Trophoblast cell (in vitro differentiated cells and primary cell): ENCODE measurements at regions not wholly inside any gene's neighbourhood (a gene's known extent, or its start where the extent isn't known, plus 50 kb on each side); places are given as distances from the start of the nearest gene placed in this dataset.
"Not testable (repeated sequence)": the region's sequence is repeated elsewhere in the genome, so short reads cannot be mapped to it uniquely, and the experiment has no call there.

Experiments
- DNase-seq, 2 donors: peaks; one replicate each; pipeline ENCODE4 v3.0.0-alpha.2; 2016
- H2AFZ ChIP-seq: 2 replicates; pipeline ENCODE4 v1.6.1; 2013; ENCODE audit warnings: low read length, moderate library complexity, mild to moderate bottlenecking; ENCODE audit not compliant: insufficient read depth, poor library complexity
- H2AK5ac ChIP-seq: 2 replicates; pipeline ENCODE4 v1.6.1; 2013; ENCODE audit warnings: mild to moderate bottlenecking, low read length
- H2BK120ac ChIP-seq: 2 replicates; pipeline ENCODE4 v1.6.1; 2013; ENCODE audit warnings: low read length, mild to moderate bottlenecking, moderate library complexity; ENCODE audit not compliant: insufficient read depth, poor library complexity
- H2BK12ac ChIP-seq: 2 replicates; pipeline ENCODE4 v1.6.1; 2013; ENCODE audit warnings: mild to moderate bottlenecking, low read length, moderate library complexity
- H2BK5ac ChIP-seq: 2 replicates; pipeline ENCODE4 v1.6.1; 2013; ENCODE audit warnings: low read length, low read depth, moderate library complexity, mild to moderate bottlenecking; ENCODE audit not compliant: poor library complexity
- H3K14ac ChIP-seq: 2 replicates; pipeline ENCODE4 v1.6.1; 2013; ENCODE audit warnings: mild to moderate bottlenecking, low read length
- H3K18ac ChIP-seq: 2 replicates; pipeline ENCODE4 v1.6.1; 2013; ENCODE audit warnings: mild to moderate bottlenecking, low read length
- H3K23ac ChIP-seq: 2 replicates; pipeline ENCODE4 v1.6.1; 2013; ENCODE audit warnings: low read length
- H3K27ac ChIP-seq: 2 replicates; pipeline ENCODE4 v1.5.1; 2013; ENCODE audit warnings: low read depth, mild to moderate bottlenecking, inconsistent platforms, low read length, moderate library complexity
- H3K27me3 ChIP-seq: 2 replicates; pipeline ENCODE4 v1.6.1; 2013; ENCODE audit warnings: inconsistent platforms, mild to moderate bottlenecking, low read length, moderate library complexity; ENCODE audit not compliant: insufficient read depth
- H3K36me3 ChIP-seq, 2 experiments: 1 replicate in 1 of 2; 2 replicates in 1 of 2; pipeline ENCODE4 v1.6.1; 2013; ENCODE audit warnings: low read length in 2 of 2, mild to moderate bottlenecking in 2 of 2, moderate library complexity in 1 of 2; ENCODE audit not compliant: insufficient read depth in 2 of 2, control insufficient read depth in 1 of 2
- H3K4ac ChIP-seq: 2 replicates; pipeline ENCODE4 v1.6.1; 2013; ENCODE audit warnings: low read depth, mild to moderate bottlenecking, low read length, moderate library complexity
- H3K4me1 ChIP-seq, 2 experiments: 1 replicate in 1 of 2; 2 replicates in 1 of 2; pipeline ENCODE4 v1.6.1; 2013; ENCODE audit warnings: low read length in 2 of 2, mild to moderate bottlenecking in 2 of 2, moderate library complexity in 1 of 2; ENCODE audit not compliant: insufficient read depth in 2 of 2, control insufficient read depth in 1 of 2
- H3K4me2 ChIP-seq: 2 replicates; pipeline ENCODE4 v1.6.1; 2013; ENCODE audit warnings: inconsistent platforms, mild to moderate bottlenecking, low read length, moderate library complexity
- H3K4me3 ChIP-seq: 2 replicates; pipeline ENCODE4 v1.5.1; 2013; ENCODE audit warnings: mild to moderate bottlenecking, low read depth, low read length, inconsistent platforms
- H3K79me1 ChIP-seq: one replicate; pipeline ENCODE4 v1.6.1; 2013; ENCODE audit warnings: low read length
- H3K79me2 ChIP-seq: 2 replicates; pipeline ENCODE4 v1.6.1; 2013; ENCODE audit warnings: low read length, mild to moderate bottlenecking; ENCODE audit not compliant: control insufficient read depth, insufficient read depth, poor library complexity
- H3K9ac ChIP-seq: 2 replicates; pipeline ENCODE4 v1.6.1; 2013; ENCODE audit warnings: mild to moderate bottlenecking, low read length
- H3K9me3 ChIP-seq: 2 replicates; pipeline ENCODE4 v1.6.1; 2013; ENCODE audit warnings: low read depth, mild to moderate bottlenecking, control low read depth, inconsistent platforms, low read length; ENCODE audit not compliant: insufficient read depth
- H4K12ac ChIP-seq: 2 replicates; pipeline ENCODE4 v1.6.1; 2013; ENCODE audit warnings: low read depth, mild to moderate bottlenecking, low read length, moderate library complexity
- H4K8ac ChIP-seq: 2 replicates; pipeline ENCODE4 v1.6.1; 2013; ENCODE audit warnings: low read depth, mild to moderate bottlenecking, low read length, moderate library complexity
- H4K91ac ChIP-seq: one replicate; pipeline ENCODE4 v1.6.1; 2013; ENCODE audit warnings: low read depth, mild to moderate bottlenecking, low read length, moderate library complexity
- WGBS: extraction: QIAGEN DNeasy Blood & Tissue Kit; methylation state at CpG from one replicate; pipeline ENCODE4 v1.1.7; 2013; ENCODE audit warnings: missing lambda C conversion rate; ENCODE audit not compliant: insufficient read length, insufficient coverage; ENCODE audit errors: extremely low coverage; 5-methylcytosine and 5-hydroxymethylcytosine counted together

DNA sequence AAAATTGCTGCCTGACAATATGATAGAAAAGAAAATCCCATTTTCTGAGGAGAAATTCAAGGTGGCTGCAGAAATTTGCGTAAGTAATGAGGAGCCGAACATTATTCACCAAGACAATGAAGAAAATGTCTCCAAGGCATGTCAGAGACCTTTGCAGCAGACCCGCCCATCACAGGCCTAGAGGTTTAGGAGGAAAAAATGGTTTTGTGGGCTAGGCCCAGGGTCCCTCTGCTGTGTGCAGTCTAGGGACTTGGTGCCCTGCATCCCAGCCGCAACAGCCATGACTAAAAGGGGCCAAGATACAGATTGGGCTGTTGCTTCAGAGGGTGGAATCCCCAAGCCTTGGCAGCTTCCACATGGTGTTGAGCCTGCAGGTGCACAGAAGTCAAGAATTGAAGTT lies 223.1 kb downstream of the PPP4R3C start:
- not testable (repeated sequence) for H2BK12ac ChIP-seq, H3K79me2 ChIP-seq, H2AFZ ChIP-seq, H3K9ac ChIP-seq, H3K27ac ChIP-seq, H4K91ac ChIP-seq, H3K27me3 ChIP-seq, H3K4me2 ChIP-seq, H2BK5ac ChIP-seq, H2BK120ac ChIP-seq, H3K14ac ChIP-seq, H3K4me3 ChIP-seq, H3K18ac ChIP-seq, H3K4me1 ChIP-seq, H3K9me3 ChIP-seq, H4K8ac ChIP-seq, H4K12ac ChIP-seq, H3K23ac ChIP-seq, H2AK5ac ChIP-seq, DNase-seq, H3K79me1 ChIP-seq, H3K4ac ChIP-seq, H3K36me3 ChIP-seq
- no CpG with 5 or more reads among the region's 4 CpGs for WGBS

DNA sequence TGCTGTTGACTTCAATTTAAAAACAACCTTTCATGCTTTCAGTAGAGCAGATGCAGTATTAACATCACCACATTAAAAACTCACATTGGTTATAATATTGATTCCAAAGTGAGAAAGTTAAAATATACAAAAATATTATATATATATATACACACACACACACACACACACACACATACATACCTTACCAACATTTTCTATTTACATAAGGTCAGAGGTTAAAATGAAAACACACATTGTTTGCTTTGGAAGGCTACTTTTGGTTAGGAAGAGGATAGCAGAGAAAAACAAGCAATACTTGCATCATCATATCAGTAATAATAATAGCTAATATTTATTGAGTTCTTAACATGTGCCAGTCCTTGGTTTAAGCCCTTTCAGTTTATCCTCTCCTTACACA lies 226.5 kb downstream of the PPP4R3C start:
- no peaks in the 10 kb centered on the region for H3K4me1 ChIP-seq
- no peak overlapping the region for H3K18ac ChIP-seq
- H3K79me2 ChIP-seq, result no peaks in the 10 kb centered on the region
- no peak overlapping the region for H4K12ac ChIP-seq
- no peak overlapping the region for H3K14ac ChIP-seq
- H2AFZ ChIP-seq, result no peak overlapping the region
- H4K8ac ChIP-seq, result no peak overlapping the region
- no peak overlapping the region for H2BK120ac ChIP-seq
- H2AK5ac ChIP-seq, result no peak overlapping the region
- peaks cover 2% of the 10 kb centered on the region for H3K9me3 ChIP-seq
- H3K27ac ChIP-seq, result no peak overlapping the region
- no peak overlapping the region for H3K9ac ChIP-seq
- H4K91ac ChIP-seq, result no peak overlapping the region
- no peaks in the 10 kb centered on the region for H3K79me1 ChIP-seq
- H3K36me3 ChIP-seq, result no peaks in the 10 kb centered on the region
- H2BK5ac ChIP-seq, result no peak overlapping the region
- H3K4me3 ChIP-seq, result no peak overlapping the region
- no peaks in the 10 kb centered on the region for H3K27me3 ChIP-seq
- H3K23ac ChIP-seq, result no peak overlapping the region
- no peak overlapping the region for H2BK12ac ChIP-seq
- DNase-seq, result no peak
- no peak overlapping the region for H3K4ac ChIP-seq
- H3K4me2 ChIP-seq, result no peak overlapping the region

DNA sequence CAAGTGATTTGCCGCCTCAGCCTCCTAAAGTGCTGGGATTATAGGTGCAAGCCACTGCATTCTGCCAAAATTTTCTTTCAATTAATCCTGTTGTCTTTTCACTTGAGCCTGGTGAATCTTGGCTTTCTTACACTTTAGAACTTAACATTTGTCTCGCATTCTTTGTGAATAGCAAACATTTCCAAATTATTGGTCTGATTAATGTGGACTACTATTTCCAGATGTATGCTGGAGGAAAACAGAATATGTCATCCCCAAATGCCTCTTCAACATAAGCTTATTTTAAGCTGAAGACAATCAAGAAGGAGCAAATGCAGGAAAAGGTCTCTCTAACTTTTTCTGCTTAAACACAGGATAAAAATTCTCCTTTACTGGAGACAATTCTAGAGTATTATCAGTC lies 233.4 kb downstream of the PPP4R3C start:
- H3K4me3 ChIP-seq, result no peak overlapping the region
- no peak overlapping the region for H3K18ac ChIP-seq
- H4K91ac ChIP-seq, result no peak overlapping the region
- no peaks in the 10 kb centered on the region for H3K9me3 ChIP-seq
- no peak overlapping the region for H3K4me2 ChIP-seq
- no peak overlapping the region for H3K27ac ChIP-seq
- H2BK120ac ChIP-seq, result no peak overlapping the region
- H3K14ac ChIP-seq, result no peak overlapping the region
- H2BK12ac ChIP-seq, result no peak overlapping the region
- no peak overlapping the region for H3K23ac ChIP-seq
- no peaks in the 10 kb centered on the region for H3K79me2 ChIP-seq
- H2AFZ ChIP-seq, result no peak overlapping the region
- no peak overlapping the region for H4K12ac ChIP-seq
- H3K4ac ChIP-seq, result no peak overlapping the region
- no peaks in the 10 kb centered on the region for H3K27me3 ChIP-seq
- no peak overlapping the region for H3K9ac ChIP-seq
- H3K79me1 ChIP-seq, result no peaks in the 10 kb centered on the region
- H2AK5ac ChIP-seq, result no peak overlapping the region
- no peak for DNase-seq
- H3K36me3 ChIP-seq, result no peaks in the 10 kb centered on the region
- no peak overlapping the region for H2BK5ac ChIP-seq
- H4K8ac ChIP-seq, result no peak overlapping the region
- no peaks in the 10 kb centered on the region for H3K4me1 ChIP-seq
- no CpG with 5 or more reads among the region's 2 CpGs for WGBS

DNA sequence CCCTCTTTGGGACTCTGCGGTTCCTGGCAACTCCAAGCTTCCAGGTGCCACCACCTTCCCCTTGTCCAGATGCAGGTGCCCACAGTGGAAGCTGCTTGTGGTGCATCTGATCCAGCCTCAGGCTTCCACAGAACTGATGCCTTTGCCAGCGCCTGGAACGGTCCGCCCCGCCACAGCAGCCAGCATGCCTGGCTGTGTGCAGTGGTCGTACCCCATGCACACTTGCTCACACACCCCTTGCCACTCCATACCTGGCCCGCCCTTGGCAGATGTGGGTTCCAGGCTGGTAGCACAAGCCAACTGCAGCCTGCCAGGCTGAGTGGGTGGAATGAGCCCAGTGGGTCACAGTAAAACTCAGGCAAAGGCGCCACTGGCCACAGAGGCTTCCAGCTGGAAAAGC lies 240.5 kb downstream of the PPP4R3C start:
- Histone ChIP-seq H2BK5ac (no peak overlapping the region), H3K14ac (no peak overlapping the region), H3K79me2 (no peaks in the 10 kb centered on the region), H3K4me1 (no peaks in the 10 kb centered on the region), H4K8ac (no peak overlapping the region), H3K9ac (no peak overlapping the region), H3K27me3 (no peaks in the 10 kb centered on the region), H3K9me3 (no peaks in the 10 kb centered on the region), H3K4me3 (no peak overlapping the region), H2AK5ac (no peak overlapping the region), H3K4me2 (no peak overlapping the region), H3K4ac (no peak overlapping the region), H2AFZ (no peak overlapping the region), H2BK120ac (no peak overlapping the region), H4K91ac (no peak overlapping the region), H4K12ac (no peak overlapping the region), H3K18ac (no peak overlapping the region), H3K27ac (no peak overlapping the region), H3K36me3 (no peaks in the 10 kb centered on the region), H3K23ac (no peak overlapping the region), H3K79me1 (no peaks in the 10 kb centered on the region), H2BK12ac (no peak overlapping the region)
- no CpG with 5 or more reads among the region's 8 CpGs for WGBS
- DNase-seq, result no peak

DNA sequence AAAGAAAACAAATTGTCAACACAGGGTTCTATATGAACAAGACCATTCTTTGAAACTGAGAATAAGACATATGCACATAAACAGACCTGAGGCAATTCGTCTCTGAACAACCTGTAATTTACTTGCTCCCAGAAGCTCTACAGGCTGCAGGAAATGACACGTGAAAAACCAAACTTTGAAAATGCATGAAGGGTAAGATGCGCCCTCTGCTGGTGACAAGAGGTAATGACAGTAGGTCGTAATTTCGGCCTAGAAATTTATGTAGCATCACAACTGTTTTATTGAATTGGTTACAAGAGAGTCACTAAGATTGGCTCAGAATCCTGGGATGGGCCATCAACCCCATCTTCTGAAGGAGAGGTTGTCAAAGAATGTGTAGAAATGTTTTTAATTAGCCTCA lies 276.5 kb downstream of the PPP4R3C start:
- no peak overlapping the region for H4K12ac ChIP-seq
- H3K79me2 ChIP-seq, result no peaks in the 10 kb centered on the region
- H3K4me2 ChIP-seq, result no peak overlapping the region
- H3K9me3 ChIP-seq, result no peaks in the 10 kb centered on the region
- WGBS, result no CpG with 5 or more reads among the region's 5 CpGs
- H4K91ac ChIP-seq, result no peak overlapping the region
- H2BK120ac ChIP-seq, result no peak overlapping the region
- no peak overlapping the region for H3K27ac ChIP-seq
- H3K14ac ChIP-seq, result no peak overlapping the region
- H3K4me1 ChIP-seq, result no peaks in the 10 kb centered on the region
- H3K79me1 ChIP-seq, result no peaks in the 10 kb centered on the region
- H2AK5ac ChIP-seq, result no peak overlapping the region
- H3K27me3 ChIP-seq, result no peaks in the 10 kb centered on the region
- no peak overlapping the region for H2BK5ac ChIP-seq
- H3K4ac ChIP-seq, result no peak overlapping the region
- no peak overlapping the region for H3K9ac ChIP-seq
- H3K36me3 ChIP-seq, result no peaks in the 10 kb centered on the region
- no peak overlapping the region for H2BK12ac ChIP-seq
- DNase-seq, result peak; percentile 19 to 71
- H3K4me3 ChIP-seq, result no peak overlapping the region
- H3K23ac ChIP-seq, result no peak overlapping the region
- H2AFZ ChIP-seq, result no peak overlapping the region
- H3K18ac ChIP-seq, result no peak overlapping the region
- no peak overlapping the region for H4K8ac ChIP-seq
